ENCODE measurements at regions not wholly inside any gene's neighbourhood (a gene's known extent, or its start where the extent isn't known, plus 50 kb on each side); places are given as distances from the start of the nearest gene placed in this dataset.

- DNase-seq: no peak
Measured at GRCh38 chr12:115101520-115101919, 417.5 kb upstream of the TBX3 start.

GRCh38 chr12:115097416-115097815 lies 413.4 kb upstream of the TBX3 start:
- DNase-seq: no peak

- DNase-seq: no peak
Measured at GRCh38 chr12:115096588-115097397, 412.8 kb upstream of the TBX3 start.

GRCh38 chr12:115095073-115095748 lies 411.2 kb upstream of the TBX3 start:
- no peak for DNase-seq

- no peak for DNase-seq
Measured at GRCh38 chr12:115094163-115094816, 410.3 kb upstream of the TBX3 start.

- DNase-seq: no peak
Measured at GRCh38 chr12:115093261-115093660, 409.3 kb upstream of the TBX3 start.

- no peak for DNase-seq
Measured at GRCh38 chr12:115090783-115091182, 406.8 kb upstream of the TBX3 start.

- no peak for DNase-seq
Measured at GRCh38 chr12:115088995-115089841, 405.2 kb upstream of the TBX3 start.

- DNase-seq: no peak
Measured at GRCh38 chr12:115088328-115088994, 404.5 kb upstream of the TBX3 start.

- no peak for DNase-seq
Measured at GRCh38 chr12:115085594-115085993, 401.6 kb upstream of the TBX3 start.

GRCh38 chr12:115079760-115080159 lies 395.8 kb upstream of the TBX3 start:
- DNase-seq: no peak

GRCh38 chr12:115078990-115079389 lies 395.0 kb upstream of the TBX3 start:
- no peak for DNase-seq

GRCh38 chr12:115078334-115078733 lies 394.4 kb upstream of the TBX3 start:
- no peak for DNase-seq

GRCh38 chr12:115075552-115076170 lies 391.7 kb upstream of the TBX3 start:
- DNase-seq: no peak

- no peak for DNase-seq
Measured at GRCh38 chr12:115074617-115075016, 390.6 kb upstream of the TBX3 start.

GRCh38 chr12:115072712-115073111 lies 388.7 kb upstream of the TBX3 start:
- DNase-seq: no peak

- DNase-seq: no peak
Measured at GRCh38 chr12:115070313-115070712, 386.3 kb upstream of the TBX3 start.

- DNase-seq: no peak
Measured at GRCh38 chr12:115064296-115064695, 380.3 kb upstream of the TBX3 start.

GRCh38 chr12:115062741-115063140 lies 378.8 kb upstream of the TBX3 start:
- DNase-seq: no peak

GRCh38 chr12:115060477-115061168 lies 376.6 kb upstream of the TBX3 start:
- DNase-seq: no peak

GRCh38 chr12:115057445-115057844 lies 373.5 kb upstream of the TBX3 start:
- DNase-seq: no peak
